LoVo (cell line): ENCODE measurements at regions not wholly inside any gene's neighbourhood (a gene's known extent, or its start where the extent isn't known, plus 50 kb on each side); places are given as distances from the start of the nearest gene placed in this dataset.
"Not testable (repeated sequence)": the region's sequence is repeated elsewhere in the genome, so short reads cannot be mapped to it uniquely, and the experiment has no call there.

ENCODE experiments used
- DNase-seq: peaks from one replicate; pipeline ENCODE4 v3.0.0-alpha.2; 2016; ENCODE audit warnings: low spot score

DNA sequence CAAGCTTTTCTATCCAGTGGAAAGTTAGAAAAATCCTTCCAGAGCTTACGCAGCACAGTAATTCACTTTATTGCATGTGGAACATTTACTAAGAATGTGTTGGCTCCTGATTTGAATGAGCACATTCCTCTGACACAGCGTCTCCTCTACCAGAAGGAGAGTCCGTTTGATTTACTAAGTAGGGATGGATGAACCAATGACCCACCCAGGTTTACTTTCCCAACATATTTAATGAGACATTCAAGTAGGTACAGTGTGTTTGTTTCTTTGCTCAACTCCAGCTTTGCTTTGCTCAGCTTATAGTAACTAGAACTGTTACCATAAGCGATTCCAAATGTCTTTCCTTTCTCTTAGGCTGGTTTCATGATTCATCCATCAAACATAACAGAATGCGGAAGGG is 161.7 kb downstream of the SMARCA1 start:
- DNase-seq, result no peak

DNA sequence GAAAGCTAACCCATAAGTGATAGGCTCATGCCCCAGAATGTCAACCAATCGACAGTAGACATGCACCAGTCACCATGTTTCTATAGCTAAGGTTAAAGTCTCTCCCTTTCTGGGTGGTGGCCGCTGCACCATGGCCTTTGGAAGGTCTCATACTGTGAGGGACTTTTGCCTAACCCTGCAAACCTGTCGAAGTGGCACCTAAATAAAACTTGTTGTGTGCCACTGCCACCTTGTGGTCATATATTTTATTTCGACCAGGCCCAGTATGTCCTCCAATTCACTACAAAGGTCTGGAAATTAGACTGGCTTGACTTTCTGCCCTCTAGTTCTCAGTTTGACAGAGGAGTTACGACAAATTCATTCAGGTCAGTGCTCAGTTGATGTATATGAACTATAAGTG is 163.1 kb downstream of the SMARCA1 start:
- DNase-seq, result peak; percentile 11

- DNase-seq, result no peak
Measured at GRCh38 chrX:129359269-129359668, 164.0 kb downstream of the SMARCA1 start.

- not testable (repeated sequence) for DNase-seq
Measured at GRCh38 chrX:129357428-129357827, 165.9 kb downstream of the SMARCA1 start.

GRCh38 chrX:129347291-129347690 is 176.0 kb downstream of the SMARCA1 start:
- no peak for DNase-seq

DNA sequence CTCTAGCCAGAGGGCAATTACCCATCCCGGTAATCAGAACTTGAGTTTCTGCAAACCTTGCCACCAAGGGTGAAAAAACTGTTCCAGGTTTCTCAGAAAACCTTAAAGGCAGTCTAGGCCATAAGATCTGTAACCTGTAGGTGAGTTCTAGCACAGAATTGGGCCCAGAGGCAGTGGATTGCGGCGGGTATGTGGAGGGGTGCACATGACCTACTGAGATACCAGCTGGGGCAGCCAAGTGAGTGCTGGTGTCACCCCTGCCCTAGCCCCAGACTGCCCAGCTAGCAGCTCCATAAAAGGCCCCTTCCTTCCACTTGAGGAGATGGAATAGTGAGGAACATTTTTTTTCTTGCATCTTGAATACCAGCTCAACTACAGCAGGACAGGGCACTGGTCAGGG is 176.7 kb downstream of the SMARCA1 start:
- no peak for DNase-seq

GRCh38 chrX:129337264-129337663 is 186.0 kb downstream of the SMARCA1 start:
- DNase-seq, result not testable (repeated sequence)

DNA sequence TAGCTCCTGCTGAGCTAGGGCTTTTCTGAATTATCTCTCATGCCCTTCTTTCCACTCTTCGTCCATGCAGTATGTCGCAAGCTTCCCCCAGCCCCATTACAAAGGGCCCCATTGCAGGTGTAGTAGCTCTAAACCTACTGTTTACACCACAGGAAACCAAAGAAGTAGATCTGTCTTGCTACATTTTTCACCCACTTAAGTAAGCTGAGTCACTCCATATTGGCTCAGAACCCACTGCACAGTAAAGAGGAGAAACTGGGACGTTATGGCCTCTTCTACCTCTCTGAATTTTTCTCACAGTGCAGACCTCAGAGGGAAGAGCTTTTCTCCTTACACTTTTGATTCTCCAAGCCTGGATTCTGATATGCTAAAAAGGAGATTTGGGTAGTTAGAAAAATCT is 200.2 kb downstream of the SMARCA1 start:
- no peak for DNase-seq

DNA sequence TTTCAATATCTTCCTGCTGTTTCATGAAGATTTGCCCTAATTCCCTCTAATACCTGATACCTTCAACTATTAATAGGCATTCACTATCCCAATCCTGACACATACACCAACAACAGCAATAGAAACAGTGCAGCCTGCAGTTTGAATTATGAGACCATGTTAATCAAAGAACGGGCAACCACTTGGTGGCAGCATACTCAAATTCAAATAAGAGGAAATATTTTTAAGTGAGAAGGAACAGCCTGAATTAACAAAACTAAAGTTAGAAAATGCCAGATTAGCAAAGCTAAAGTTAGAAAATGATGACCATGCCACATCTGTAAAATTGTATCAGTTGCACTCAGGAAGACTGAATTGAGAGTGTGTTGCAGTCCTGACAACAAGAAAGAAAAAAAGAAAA is 204.9 kb downstream of the SMARCA1 start:
- DNase-seq, result peak; percentile 2

- DNase-seq, result no peak
Measured at GRCh38 chrX:129316461-129316860, 206.8 kb downstream of the SMARCA1 start.

DNA sequence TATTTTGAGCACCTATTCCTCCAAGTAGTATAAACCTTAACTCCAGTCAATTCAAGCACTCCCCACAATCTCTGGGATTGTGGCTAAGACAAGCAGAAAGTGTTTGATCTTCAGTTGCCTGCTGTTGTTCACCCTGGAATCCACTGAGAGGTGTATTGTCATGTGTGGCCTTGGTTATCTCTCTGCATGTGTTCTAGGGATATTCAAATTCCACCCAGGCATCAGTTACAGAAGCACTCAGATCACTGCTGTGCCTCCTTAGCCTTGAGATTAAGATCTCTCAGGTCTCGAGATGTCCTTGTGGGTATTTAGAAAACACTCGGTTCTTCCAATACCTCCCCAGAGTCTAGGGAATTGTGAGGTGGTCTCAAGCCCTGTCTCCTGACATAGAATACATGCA is 213.3 kb downstream of the SMARCA1 start:
- no peak for DNase-seq

- DNase-seq, result no peak
Measured at GRCh38 chrX:129262912-129263311, 260.4 kb downstream of the SMARCA1 start.

GRCh38 chrX:129255516-129255915 is 267.8 kb downstream of the SMARCA1 start:
- not testable (repeated sequence) for DNase-seq

DNA sequence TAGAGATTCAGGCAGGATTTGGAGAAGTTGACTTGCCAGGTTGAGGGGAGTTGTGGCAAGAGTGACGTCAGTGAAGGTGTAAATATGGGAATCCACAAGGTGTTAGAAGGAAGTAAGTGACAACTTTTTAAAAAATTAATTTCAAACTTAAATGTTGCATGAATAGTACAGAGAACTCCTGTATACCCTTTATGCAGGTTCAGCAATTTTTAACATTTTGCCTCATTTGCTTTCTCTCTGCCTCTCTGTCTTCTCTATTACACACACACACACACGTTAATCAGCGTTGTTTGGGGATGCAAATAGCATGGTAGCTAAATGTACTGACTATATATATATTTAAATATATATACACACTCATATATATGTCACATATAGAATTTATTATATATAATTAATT is 273.7 kb downstream of the SMARCA1 start:
- no peak for DNase-seq

DNA sequence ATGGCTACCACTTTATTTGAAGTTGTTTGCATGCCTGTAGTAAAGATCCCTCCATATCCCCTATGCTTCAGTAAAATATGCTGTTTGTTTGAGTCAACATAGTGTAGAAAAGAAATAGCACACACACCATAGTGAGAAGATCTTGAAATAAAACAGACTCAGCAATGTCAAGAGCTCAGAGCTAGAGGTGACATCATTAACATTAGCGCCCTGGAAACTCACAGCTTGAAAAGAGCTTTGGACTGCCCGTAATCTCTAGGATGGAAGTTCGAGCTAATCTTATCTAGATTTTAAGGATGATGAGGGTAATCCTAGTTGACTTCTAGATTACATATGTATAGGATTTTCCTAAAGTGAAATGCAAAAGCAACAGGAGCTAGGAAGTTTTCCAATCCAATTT is 275.6 kb downstream of the SMARCA1 start:
- no peak for DNase-seq

DNA sequence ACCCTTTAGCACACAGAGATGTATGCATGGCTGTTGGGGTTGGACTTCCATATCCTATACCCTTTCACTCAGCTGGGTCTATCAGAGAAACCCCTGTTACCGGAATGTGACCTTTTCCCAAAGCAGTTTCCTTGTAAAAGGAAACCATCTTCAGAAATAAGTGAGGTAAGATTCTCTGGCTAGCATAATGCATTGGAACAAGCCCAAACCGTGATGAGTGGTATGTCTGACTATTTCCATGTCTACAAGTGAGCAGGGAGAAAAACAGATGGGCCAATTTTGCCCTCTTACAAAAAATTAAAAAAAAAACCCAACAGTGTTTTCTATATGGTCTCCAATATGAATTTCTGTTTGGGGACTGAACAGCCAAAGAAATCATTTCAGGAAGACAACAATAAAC is 283.9 kb downstream of the SMARCA1 start:
- DNase-seq, result no peak

DNA sequence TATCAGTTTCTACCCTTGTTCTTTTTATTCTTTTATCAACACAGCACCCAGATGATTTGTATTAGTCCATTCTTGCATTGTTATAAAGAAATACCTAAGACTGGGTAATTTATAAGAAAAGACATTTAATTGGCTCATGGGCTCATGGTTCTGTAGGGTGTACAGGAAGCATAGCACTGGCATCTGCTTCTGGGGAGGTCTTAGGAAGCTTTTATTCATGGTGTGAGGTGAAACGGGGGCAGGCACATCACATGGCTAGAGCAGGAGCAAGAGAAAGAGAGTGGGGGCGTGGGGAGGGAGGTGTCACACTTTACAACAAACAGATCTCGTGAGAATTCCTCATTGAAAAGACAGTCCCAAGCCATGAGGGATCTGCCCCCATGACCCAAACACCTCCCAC is 285.3 kb downstream of the SMARCA1 start:
- no peak for DNase-seq

GRCh38 chrX:129235903-129236302 is 287.4 kb downstream of the SMARCA1 start:
- DNase-seq, result no peak

DNA sequence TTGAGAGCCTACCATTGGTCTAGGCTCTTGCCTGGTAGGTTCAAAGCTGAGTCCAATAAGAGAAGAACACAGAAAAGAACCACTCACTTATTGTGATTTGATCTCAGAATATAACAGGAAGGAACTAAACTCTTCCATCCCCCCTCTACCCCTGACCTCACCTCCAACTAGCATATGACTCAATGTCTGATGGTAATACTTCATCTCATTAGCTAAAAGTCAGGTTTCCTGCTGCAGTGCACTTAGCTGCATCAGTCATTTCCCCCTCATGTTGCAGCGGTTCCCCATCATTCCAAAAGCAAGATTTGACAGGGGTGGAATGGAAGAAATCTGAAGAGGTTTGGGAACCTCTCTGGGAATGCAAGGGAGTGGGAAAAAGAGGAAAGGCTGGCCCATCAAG is 289.5 kb downstream of the SMARCA1 start:
- DNase-seq, result no peak

- no peak for DNase-seq
Measured at GRCh38 chrX:129230850-129231512, 292.3 kb downstream of the SMARCA1 start.

DNA sequence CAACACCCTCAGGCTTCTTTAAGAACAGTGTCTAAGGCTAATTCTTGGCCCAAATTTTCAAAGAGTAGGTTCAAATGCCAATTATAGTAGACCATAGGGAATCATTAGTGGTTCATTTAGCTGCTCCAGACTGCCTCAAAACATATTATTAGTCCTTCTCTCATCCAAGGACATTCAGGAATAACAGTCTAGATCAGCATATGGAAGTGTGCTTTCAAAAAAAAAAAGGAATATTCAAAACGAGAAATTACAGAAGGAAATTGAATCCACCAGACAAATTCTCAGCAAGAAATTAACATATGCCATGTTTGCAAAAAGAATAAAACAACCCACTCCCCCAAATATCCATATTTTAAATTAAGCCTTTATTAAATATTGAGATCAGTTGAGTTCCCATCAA is 293.1 kb downstream of the SMARCA1 start:
- DNase-seq, result no peak

- DNase-seq, result no peak
Measured at GRCh38 chrX:129227366-129227765, 295.9 kb downstream of the SMARCA1 start.

GRCh38 chrX:129193357-129193756 is 329.9 kb downstream of the SMARCA1 start:
- peak; percentile 1 for DNase-seq

DNA sequence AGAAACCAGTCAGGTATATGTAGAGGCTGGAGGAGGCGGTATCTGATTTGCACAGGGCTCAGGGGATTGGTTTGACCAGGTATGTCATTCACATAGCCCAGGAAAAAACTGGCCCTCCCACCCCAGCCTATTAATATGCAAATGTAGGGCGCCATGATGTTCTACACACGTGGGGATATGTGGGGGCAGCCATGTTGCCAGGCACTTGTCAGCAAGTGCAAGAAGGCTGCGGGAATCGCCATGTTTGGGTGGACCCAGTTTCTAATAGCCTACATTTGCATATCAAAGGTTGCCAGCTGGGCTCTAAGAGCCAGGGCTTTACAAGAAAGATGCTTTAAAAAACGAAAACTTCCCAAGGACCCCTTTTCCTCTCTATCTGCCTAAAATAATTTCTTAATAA is 335.1 kb downstream of the SMARCA1 start:
- no peak for DNase-seq

DNA sequence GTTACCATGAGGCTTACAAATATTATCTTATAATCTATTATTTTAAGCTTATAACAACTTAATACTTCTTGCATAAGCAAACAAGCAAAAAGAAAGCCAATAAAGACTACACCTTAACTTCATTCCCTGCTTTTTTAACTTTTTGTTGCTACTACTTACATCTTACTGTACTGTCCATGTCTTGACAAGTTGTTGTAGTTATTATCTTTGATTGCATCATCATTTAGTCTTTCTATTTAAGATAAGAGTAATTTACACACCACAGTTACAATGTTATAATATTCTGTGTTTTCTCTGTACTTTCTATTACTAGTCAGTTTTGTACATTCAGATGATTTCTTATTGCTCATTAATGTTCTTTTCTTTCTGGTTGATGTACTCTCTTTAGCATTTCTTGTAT is 346.6 kb downstream of the SMARCA1 start:
- DNase-seq, result no peak
